Glutamatergic neuron (in vitro differentiated cells): ENCODE measurements at regions not wholly inside any gene's neighbourhood (a gene's known extent, or its start where the extent isn't known, plus 50 kb on each side); places are given as distances from the start of the nearest gene placed in this dataset.

Experiments used
- DNase-seq: peaks from one replicate; pipeline ENCODE4 v3.0.0; 2022
- H3K27ac Mint-ChIP-seq: one replicate; pipeline ENCODE4 v1.8.0; 2020; ENCODE audit warnings: mild to moderate bottlenecking, mixed read lengths, inconsistent platforms; ENCODE audit not compliant: unreplicated experiment
- H3K27me3 Mint-ChIP-seq: one replicate; pipeline ENCODE4 v1.8.0; 2020; ENCODE audit warnings: mild to moderate bottlenecking, moderate library complexity, mixed read lengths, inconsistent platforms; ENCODE audit not compliant: unreplicated experiment
- H3K36me3 Mint-ChIP-seq: one replicate; pipeline ENCODE4 v1.8.0; 2020; ENCODE audit warnings: mild to moderate bottlenecking, mixed read lengths, inconsistent platforms; ENCODE audit not compliant: unreplicated experiment
- H3K4me1 Mint-ChIP-seq: one replicate; pipeline ENCODE4 v1.8.0; 2020; ENCODE audit warnings: mild to moderate bottlenecking, low read depth, mixed read lengths, inconsistent platforms; ENCODE audit not compliant: unreplicated experiment
- H3K4me3 Mint-ChIP-seq: one replicate; pipeline ENCODE4 v1.8.0; 2020; ENCODE audit warnings: mild to moderate bottlenecking, mixed read lengths, inconsistent platforms; ENCODE audit not compliant: unreplicated experiment
- H3K9me3 Mint-ChIP-seq: one replicate; pipeline ENCODE4 v1.8.0; 2020; ENCODE audit warnings: mild to moderate bottlenecking, moderate library complexity, mixed read lengths, inconsistent platforms; ENCODE audit not compliant: unreplicated experiment
- CTCF ChIP-seq: fragments of 200-600 bp; sonication (generic); IDR thresholded peaks from one replicate; pipeline ENCODE4 v1.5.0; 2021; ENCODE audit not compliant: partially characterized antibody, unreplicated experiment

- H3K27ac Mint-ChIP-seq: no peak overlapping the region
- TF ChIP-seq CTCF: no peak
- H3K4me3 Mint-ChIP-seq: no peak overlapping the region
- DNase-seq: no peak
- no peaks in the 10 kb centered on the region for H3K36me3 Mint-ChIP-seq
- no peaks in the 10 kb centered on the region for H3K9me3 Mint-ChIP-seq
- H3K27me3 Mint-ChIP-seq: no peaks in the 10 kb centered on the region
- H3K4me1 Mint-ChIP-seq: no peaks in the 10 kb centered on the region
These were observed 451.4 kb upstream of the SLC14A2 start for GRCh38 chr18:45163871-45164270.

GRCh38 chr18:45164551-45164950 is 450.7 kb upstream of the SLC14A2 start:
- no peaks in the 10 kb centered on the region for H3K27me3 Mint-ChIP-seq
- no peak overlapping the region for H3K27ac Mint-ChIP-seq
- peaks cover 1% of the 10 kb centered on the region for H3K4me1 Mint-ChIP-seq
- DNase-seq: no peak
- no peaks in the 10 kb centered on the region for H3K36me3 Mint-ChIP-seq
- no peaks in the 10 kb centered on the region for H3K9me3 Mint-ChIP-seq
- H3K4me3 Mint-ChIP-seq: no peak overlapping the region
- TF ChIP-seq CTCF: no peak

- peaks cover 8% of the 10 kb centered on the region for H3K4me1 Mint-ChIP-seq
- no peaks in the 10 kb centered on the region for H3K27me3 Mint-ChIP-seq
- TF ChIP-seq CTCF: no peak
- no peaks in the 10 kb centered on the region for H3K36me3 Mint-ChIP-seq
- H3K9me3 Mint-ChIP-seq: no peaks in the 10 kb centered on the region
- DNase-seq: no peak
- no peak overlapping the region for H3K27ac Mint-ChIP-seq
- no peak overlapping the region for H3K4me3 Mint-ChIP-seq
These were observed 450.0 kb upstream of the SLC14A2 start for GRCh38 chr18:45165176-45165713.

GRCh38 chr18:45165871-45166270 is 449.4 kb upstream of the SLC14A2 start:
- peaks cover 8% of the 10 kb centered on the region for H3K4me1 Mint-ChIP-seq
- no peak overlapping the region for H3K4me3 Mint-ChIP-seq
- H3K27me3 Mint-ChIP-seq: no peaks in the 10 kb centered on the region
- DNase-seq: no peak
- no peaks in the 10 kb centered on the region for H3K36me3 Mint-ChIP-seq
- TF ChIP-seq CTCF: no peak
- H3K9me3 Mint-ChIP-seq: no peaks in the 10 kb centered on the region
- H3K27ac Mint-ChIP-seq: no peak overlapping the region

- Mint-ChIP-seq H3K4me1 (peaks cover 8% of the 10 kb centered on the region), H3K4me3 (no peak overlapping the region), H3K27ac (no peak overlapping the region), H3K9me3 (no peaks in the 10 kb centered on the region), H3K36me3 (no peaks in the 10 kb centered on the region), H3K27me3 (no peaks in the 10 kb centered on the region)
- TF ChIP-seq CTCF: no peak
- no peak for DNase-seq
These were observed 448.9 kb upstream of the SLC14A2 start for GRCh38 chr18:45166341-45166835.
